Effector memory CD8-positive, alpha-beta T cell (primary cell): ENCODE measurements at regions not wholly inside any gene's neighbourhood (a gene's known extent, or its start where the extent isn't known, plus 50 kb on each side); places are given as distances from the start of the nearest gene placed in this dataset.

ENCODE experiments used
- ATAC-seq: fragments of 150-1000 bp; cut with Tn5 transposase; replicated peaks from 2 replicates; pipeline ENCODE4 v1.10.0; 2021; ENCODE audit warnings: mild to moderate bottlenecking, moderate library complexity
- DNase-seq, 3 experiments: peaks; one replicate each; pipeline ENCODE4 v3.0.0; 2021
- H3K27ac Mint-ChIP-seq, 2 donors: one replicate each; pipeline ENCODE4 v1.8.0; 2022; ENCODE audit warnings: mild to moderate bottlenecking in 2 of 2, mixed read lengths in 2 of 2, moderate library complexity in 2 of 2
- H3K27me3 Mint-ChIP-seq, 2 donors: one replicate each; pipeline ENCODE4 v1.8.0; 2022; ENCODE audit warnings: mixed read lengths in 2 of 2
- H3K36me3 Mint-ChIP-seq: one replicate; pipeline ENCODE4 v1.8.0; 2022; ENCODE audit warnings: mild to moderate bottlenecking, moderate library complexity, mixed read lengths; ENCODE audit not compliant: insufficient read depth
- H3K4me1 Mint-ChIP-seq, 2 donors: one replicate each; pipeline ENCODE4 v1.8.0; 2022; ENCODE audit warnings: low read depth in 2 of 2, mixed read lengths in 2 of 2
- H3K4me3 Mint-ChIP-seq, 2 donors: one replicate each; pipeline ENCODE4 v1.8.0; 2022; ENCODE audit warnings: mild to moderate bottlenecking in 2 of 2, mixed read lengths in 2 of 2, moderate library complexity in 2 of 2
- H3K9me3 Mint-ChIP-seq, 2 donors: one replicate each; pipeline ENCODE4 v1.8.0; 2022; ENCODE audit warnings: mixed read lengths in 2 of 2

GRCh38 chr6:14858808-14859207 is 387.1 kb upstream of the JARID2 start:
- Mint-ChIP-seq H3K4me1 (peaks cover 25 to 51% of the 10 kb centered on the region in 2 donors), H3K9me3 (no peaks in the 10 kb centered on the region), H3K27ac (peak overlapping the region in 1 of 2 donors; percentile 98)

GRCh38 chr6:14860774-14861173 is 385.1 kb upstream of the JARID2 start:
- Mint-ChIP-seq H3K36me3 (peaks cover 6% of the 10 kb centered on the region), H3K27me3 (no peaks in the 10 kb centered on the region), H3K27ac (peak overlapping the region; percentile 33 to 59), H3K4me1 (peaks cover 31 to 55% of the 10 kb centered on the region in 2 donors), H3K4me3 (peak overlapping the region in 1 of 2 donors; percentile 5), H3K9me3 (no peaks in the 10 kb centered on the region)
- DNase-seq (no peak), ATAC-seq (no peak)

More at GRCh38 chr6:14858808-14859207, 387.1 kb upstream of the JARID2 start:
- H3K36me3 Mint-ChIP-seq, result peaks cover 6% of the 10 kb centered on the region
- no peaks in the 10 kb centered on the region for H3K27me3 Mint-ChIP-seq
- DNase-seq (no peak), ATAC-seq (no peak)
- no peak overlapping the region for H3K4me3 Mint-ChIP-seq

- ATAC-seq (no peak), DNase-seq (peak in 1 of 3 experiments; percentile 16)
- H3K27ac Mint-ChIP-seq, result peak overlapping the region; percentile 33 to 59
- no peaks in the 10 kb centered on the region for H3K9me3 Mint-ChIP-seq
- H3K4me1 Mint-ChIP-seq, result peaks cover 32 to 56% of the 10 kb centered on the region in 2 donors
- H3K36me3 Mint-ChIP-seq, result peaks cover 6% of the 10 kb centered on the region
- H3K27me3 Mint-ChIP-seq, result no peaks in the 10 kb centered on the region
- H3K4me3 Mint-ChIP-seq, result peak overlapping the region in 1 of 2 donors; percentile 5
Measured at GRCh38 chr6:14861491-14861943, 384.4 kb upstream of the JARID2 start.

GRCh38 chr6:14862845-14863244 is 383.0 kb upstream of the JARID2 start:
- DNase-seq (no peak), ATAC-seq (no peak)
- Mint-ChIP-seq H3K4me1 (peaks cover 22 to 43% of the 10 kb centered on the region in 2 donors), H3K27ac (peak overlapping the region in 1 of 2 donors; percentile 32), H3K27me3 (no peaks in the 10 kb centered on the region), H3K36me3 (peaks cover under 1% of the 10 kb centered on the region), H3K4me3 (no peak overlapping the region), H3K9me3 (no peaks in the 10 kb centered on the region)

GRCh38 chr6:14863902-14864850 is 381.7 kb upstream of the JARID2 start:
- Mint-ChIP-seq H3K36me3 (no peaks in the 10 kb centered on the region), H3K4me1 (peaks cover 18 to 34% of the 10 kb centered on the region in 2 donors), H3K27me3 (no peaks in the 10 kb centered on the region), H3K27ac (peak overlapping the region in 1 of 2 donors; percentile 6), H3K4me3 (no peak overlapping the region), H3K9me3 (no peaks in the 10 kb centered on the region)
- ATAC-seq, result no peak
- no peak for DNase-seq

GRCh38 chr6:14865531-14866100 is 380.3 kb upstream of the JARID2 start:
- no peaks in the 10 kb centered on the region for H3K27me3 Mint-ChIP-seq
- peaks cover 20 to 21% of the 10 kb centered on the region in 2 donors for H3K4me1 Mint-ChIP-seq
- no peaks in the 10 kb centered on the region for H3K36me3 Mint-ChIP-seq
- ATAC-seq, result peak; percentile 72
- H3K27ac Mint-ChIP-seq, result peak overlapping the region; percentile 3 to 29
- DNase-seq, result peak in 1 of 3 experiments; percentile 12
- no peaks in the 10 kb centered on the region for H3K9me3 Mint-ChIP-seq
- H3K4me3 Mint-ChIP-seq, result peak overlapping the region; percentile 5 to 20

- H3K4me3 Mint-ChIP-seq, result no peak overlapping the region
- H3K27ac Mint-ChIP-seq, result peak overlapping the region in 1 of 2 donors; percentile 14
- H3K4me1 Mint-ChIP-seq, result peaks cover 9 to 12% of the 10 kb centered on the region in 2 donors
- ATAC-seq (no peak), DNase-seq (no peak)
- no peaks in the 10 kb centered on the region for H3K9me3 Mint-ChIP-seq
- H3K27me3 Mint-ChIP-seq, result no peaks in the 10 kb centered on the region
- H3K36me3 Mint-ChIP-seq, result no peaks in the 10 kb centered on the region
Measured at GRCh38 chr6:14867802-14868201, 378.1 kb upstream of the JARID2 start.

- H3K27me3 Mint-ChIP-seq, result no peaks in the 10 kb centered on the region
- H3K36me3 Mint-ChIP-seq, result peaks cover 2% of the 10 kb centered on the region
- no peak overlapping the region for H3K4me3 Mint-ChIP-seq
- peaks cover 7 to 8% of the 10 kb centered on the region in 2 donors for H3K4me1 Mint-ChIP-seq
- DNase-seq (no peak), ATAC-seq (no peak)
- H3K9me3 Mint-ChIP-seq, result no peaks in the 10 kb centered on the region
- no peak overlapping the region for H3K27ac Mint-ChIP-seq
Measured at GRCh38 chr6:14871221-14871620, 374.6 kb upstream of the JARID2 start.

- no peaks in the 10 kb centered on the region for H3K27me3 Mint-ChIP-seq
- H3K4me1 Mint-ChIP-seq, result peaks cover 19 to 21% of the 10 kb centered on the region in 2 donors
- no peak for DNase-seq
- H3K27ac Mint-ChIP-seq, result no peak overlapping the region
- peaks cover 8% of the 10 kb centered on the region for H3K36me3 Mint-ChIP-seq
- no peaks in the 10 kb centered on the region for H3K9me3 Mint-ChIP-seq
- ATAC-seq, result no peak
- H3K4me3 Mint-ChIP-seq, result no peak overlapping the region
Measured at GRCh38 chr6:14873101-14873500, 372.8 kb upstream of the JARID2 start.

GRCh38 chr6:14873781-14874441 is 372.0 kb upstream of the JARID2 start:
- no peak overlapping the region for H3K27ac Mint-ChIP-seq
- DNase-seq (no peak), ATAC-seq (no peak)
- no peak overlapping the region for H3K4me3 Mint-ChIP-seq
- no peaks in the 10 kb centered on the region for H3K9me3 Mint-ChIP-seq
- no peaks in the 10 kb centered on the region for H3K27me3 Mint-ChIP-seq
- H3K4me1 Mint-ChIP-seq, result peaks cover 19 to 21% of the 10 kb centered on the region in 2 donors
- H3K36me3 Mint-ChIP-seq, result peaks cover 8% of the 10 kb centered on the region

GRCh38 chr6:14874975-14875480 is 370.8 kb upstream of the JARID2 start:
- H3K4me1 Mint-ChIP-seq, result peaks cover 18 to 21% of the 10 kb centered on the region in 2 donors
- no peaks in the 10 kb centered on the region for H3K27me3 Mint-ChIP-seq
- DNase-seq, result no peak
- peaks cover 8% of the 10 kb centered on the region for H3K36me3 Mint-ChIP-seq
- H3K4me3 Mint-ChIP-seq, result no peak overlapping the region
- H3K27ac Mint-ChIP-seq, result no peak overlapping the region
- no peaks in the 10 kb centered on the region for H3K9me3 Mint-ChIP-seq
- no peak for ATAC-seq

GRCh38 chr6:14875481-14876063 is 370.3 kb upstream of the JARID2 start:
- Mint-ChIP-seq H3K4me3 (no peak overlapping the region), H3K4me1 (peaks cover 18 to 24% of the 10 kb centered on the region in 2 donors)
- no peak for ATAC-seq

More at GRCh38 chr6:14875481-14876063, 370.3 kb upstream of the JARID2 start:
- no peaks in the 10 kb centered on the region for H3K9me3 Mint-ChIP-seq
- no peak for DNase-seq
- H3K27ac Mint-ChIP-seq, result peak overlapping the region in 1 of 2 donors; percentile 70
- no peaks in the 10 kb centered on the region for H3K27me3 Mint-ChIP-seq
- H3K36me3 Mint-ChIP-seq, result peaks cover 8% of the 10 kb centered on the region
